SK-N-SH treated with all-trans-retinoic acid at 6 μM for 48 hours (cell line): ENCODE measurements at regions not wholly inside any gene's neighbourhood (a gene's known extent, or its start where the extent isn't known, plus 50 kb on each side); places are given as distances from the start of the nearest gene placed in this dataset.

Experiments used
- CREB5 ChIP-seq: fragments of 250-450 bp; sonication (Bioruptor Pico); IDR thresholded peaks from 2 replicates; pipeline ENCODE4 v1.5.1; 2020; ENCODE audit warnings: low read depth, mild to moderate bottlenecking, moderate library complexity
- ESRRG ChIP-seq: fragments of 250-450 bp; sonication (Bioruptor Pico); IDR thresholded peaks from 2 replicates; pipeline ENCODE4 v1.6.1; 2021; ENCODE audit warnings: mild to moderate bottlenecking
- ISL1 ChIP-seq: fragments of 250-450 bp; sonication (Bioruptor Pico); IDR thresholded peaks from 2 replicates; pipeline ENCODE4 v2.1.2; 2022; ENCODE audit warnings: mild to moderate bottlenecking, moderate library complexity
- OSR1 ChIP-seq: fragments of 250-450 bp; sonication (Bioruptor Pico); IDR thresholded peaks from 2 replicates; pipeline ENCODE4 v1.8.0; 2022; ENCODE audit warnings: moderate library complexity, mild to moderate bottlenecking, inconsistent platforms
- RARB ChIP-seq: fragments of 250-450 bp; sonication (Bioruptor Pico); IDR thresholded peaks from 2 replicates; pipeline ENCODE4 v1.8.0; 2021; ENCODE audit warnings: mild to moderate bottlenecking, moderate library complexity
- TCF4 ChIP-seq: fragments of 250-450 bp; sonication (Bioruptor Pico); IDR thresholded peaks from 2 replicates; pipeline ENCODE4 v1.8.0; 2021; ENCODE audit warnings: mild to moderate bottlenecking, moderate library complexity, borderline replicate concordance
- TOX ChIP-seq: fragments of 250-450 bp; sonication (Bioruptor Pico); IDR thresholded peaks from 2 replicates; pipeline ENCODE4 v1.8.0; 2021; ENCODE audit warnings: mild to moderate bottlenecking, moderate library complexity, borderline replicate concordance
- ZFP3 ChIP-seq: fragments of 250-450 bp; sonication (Bioruptor Pico); IDR thresholded peaks from 2 replicates; pipeline ENCODE4 v1.5.0; 2020; ENCODE audit warnings: mild to moderate bottlenecking, moderate library complexity
- ZFP30 ChIP-seq: fragments of 450-650 bp; formaldehyde crosslinking; IDR thresholded peaks from 2 replicates; pipeline ENCODE4 v1.5.0; 2022; ENCODE audit warnings: mild to moderate bottlenecking, moderate library complexity
- ZNF565 ChIP-seq: fragments of 450-650 bp; formaldehyde crosslinking; conservative IDR thresholded peaks from 2 replicates; pipeline ENCODE4 v1.5.0; 2020; ENCODE audit warnings: low read depth, mild to moderate bottlenecking, moderate library complexity
- ZNF8 ChIP-seq: fragments of 450-650 bp; formaldehyde crosslinking; IDR thresholded peaks from 2 replicates; pipeline ENCODE4 v1.5.0; 2020; ENCODE audit warnings: mild to moderate bottlenecking, moderate library complexity

GRCh38 chr15:62766599-62766998, 275.9 kb upstream of the TPM1 start:
- no peak for TF ChIP-seq RARB (CRISPR knock-in tag)
- TF ChIP-seq CREB5 (CRISPR knock-in tag) = no peak
- TF ChIP-seq ZFP3 (CRISPR knock-in tag) = no peak
- no peak for TF ChIP-seq TOX (CRISPR knock-in tag)
- TF ChIP-seq OSR1 (CRISPR knock-in tag) = no peak
- no peak for TF ChIP-seq ESRRG (CRISPR knock-in tag)
- peak; percentile 56; the same call in 1 of the 2 replicates for TF ChIP-seq TCF4 (CRISPR knock-in tag)
- no peak for TF ChIP-seq ZNF8
- no peak for TF ChIP-seq ZNF565 (CRISPR knock-in tag)
- TF ChIP-seq ISL1 (CRISPR knock-in tag) = peak; percentile 83
- TF ChIP-seq ZFP30 = no peak
